DOHH2 (cell line): ENCODE measurements at regions not wholly inside any gene's neighbourhood (a gene's known extent, or its start where the extent isn't known, plus 50 kb on each side); places are given as distances from the start of the nearest gene placed in this dataset.

Source experiments
- CTCF ChIP-seq: fragments of 200-600 bp; sonication (generic); IDR thresholded peaks from one replicate; pipeline ENCODE4 v1.5.1; 2014; ENCODE audit warnings: antibody characterized with exemption, mild to moderate bottlenecking, low read depth, low read length; ENCODE audit not compliant: poor library complexity, severe bottlenecking
- EZH2phosphoT487 ChIP-seq: fragments of 200-600 bp; sonication (generic); IDR thresholded peaks from 2 replicates; pipeline ENCODE4 v1.6.1; 2017; ENCODE audit warnings: borderline replicate concordance, mild to moderate bottlenecking, antibody characterized with exemption, low read length, moderate library complexity, mixed read lengths

DNA sequence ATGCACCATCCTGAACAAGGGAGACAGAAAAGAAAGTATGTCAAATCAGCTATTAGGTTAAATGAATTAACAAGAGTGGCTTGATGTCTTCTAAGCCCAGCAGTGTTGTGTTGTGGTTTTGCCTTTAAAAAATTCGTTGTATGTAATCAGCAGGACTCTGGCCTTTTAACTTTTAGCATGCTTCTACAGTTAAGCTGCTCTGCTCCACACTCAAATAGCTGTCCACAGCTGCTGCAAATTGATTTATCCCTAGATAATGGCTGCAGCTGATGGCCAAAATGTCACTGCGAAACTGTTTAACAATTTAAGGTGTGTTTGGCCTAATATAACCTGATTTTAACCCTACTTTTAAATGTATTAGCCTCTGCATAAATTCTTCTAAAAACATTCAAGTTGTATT is 85.8 kb downstream of the CXXC4 start:
- TF ChIP-seq CTCF (no peak), EZH2phosphoT487 (no peak)
